ENCODE measurements at regions not wholly inside any gene's neighbourhood (a gene's known extent, or its start where the extent isn't known, plus 50 kb on each side); places are given as distances from the start of the nearest gene placed in this dataset.
"Not testable (repeated sequence)": the region's sequence is repeated elsewhere in the genome, so short reads cannot be mapped to it uniquely, and the experiment has no call there.

DNA sequence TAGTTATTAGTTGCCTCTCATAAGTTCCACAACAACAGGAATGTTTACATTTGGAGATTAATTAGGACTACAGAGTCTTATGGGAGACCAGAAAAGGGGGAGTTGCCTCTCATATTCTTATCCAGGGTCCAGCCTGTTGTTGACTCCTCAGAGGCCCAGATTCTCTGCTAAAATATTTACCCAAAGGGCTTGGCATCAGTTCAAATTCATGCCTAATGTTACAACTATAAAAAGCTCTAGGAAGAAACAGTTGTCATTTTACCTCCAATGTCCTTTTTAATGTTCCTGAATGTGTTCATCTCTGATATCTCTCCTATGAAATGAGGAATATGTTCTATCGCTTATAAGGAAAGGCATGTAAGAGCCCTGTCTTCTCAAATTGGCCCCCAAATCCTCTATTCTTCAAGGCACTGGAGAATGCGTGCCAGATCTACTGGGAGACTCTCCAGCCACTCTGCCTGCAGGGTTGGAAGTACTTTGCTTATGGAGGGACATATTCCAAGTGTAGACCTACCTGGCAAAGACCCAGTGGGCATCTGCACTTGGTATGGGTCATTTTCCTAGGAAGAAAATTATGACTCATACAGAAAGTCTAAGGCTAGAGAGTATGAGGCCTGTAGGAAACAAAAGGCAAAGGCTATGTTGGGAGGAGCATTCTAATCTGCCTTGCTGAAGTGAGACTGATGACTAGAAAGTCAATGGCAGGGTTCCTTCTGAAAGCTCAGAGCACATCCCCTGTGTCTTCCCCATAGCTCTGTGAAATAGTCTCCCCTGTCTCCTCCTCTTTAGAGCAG lies 192.6 kb downstream of the ESM1 start:
- DNase-seq (ENCODE audit: low spot score) (no peak), ATAC-seq (peak; percentile 17)
- intact Hi-C loops (cut with DNase I), result no loop called here

GRCh38 chr5:54787910-54788309 lies 197.5 kb downstream of the ESM1 start:
- DNase-seq (ENCODE audit: low spot score); ATAC-seq; intact Hi-C loops (cut with DNase I): not testable (repeated sequence)

DNA sequence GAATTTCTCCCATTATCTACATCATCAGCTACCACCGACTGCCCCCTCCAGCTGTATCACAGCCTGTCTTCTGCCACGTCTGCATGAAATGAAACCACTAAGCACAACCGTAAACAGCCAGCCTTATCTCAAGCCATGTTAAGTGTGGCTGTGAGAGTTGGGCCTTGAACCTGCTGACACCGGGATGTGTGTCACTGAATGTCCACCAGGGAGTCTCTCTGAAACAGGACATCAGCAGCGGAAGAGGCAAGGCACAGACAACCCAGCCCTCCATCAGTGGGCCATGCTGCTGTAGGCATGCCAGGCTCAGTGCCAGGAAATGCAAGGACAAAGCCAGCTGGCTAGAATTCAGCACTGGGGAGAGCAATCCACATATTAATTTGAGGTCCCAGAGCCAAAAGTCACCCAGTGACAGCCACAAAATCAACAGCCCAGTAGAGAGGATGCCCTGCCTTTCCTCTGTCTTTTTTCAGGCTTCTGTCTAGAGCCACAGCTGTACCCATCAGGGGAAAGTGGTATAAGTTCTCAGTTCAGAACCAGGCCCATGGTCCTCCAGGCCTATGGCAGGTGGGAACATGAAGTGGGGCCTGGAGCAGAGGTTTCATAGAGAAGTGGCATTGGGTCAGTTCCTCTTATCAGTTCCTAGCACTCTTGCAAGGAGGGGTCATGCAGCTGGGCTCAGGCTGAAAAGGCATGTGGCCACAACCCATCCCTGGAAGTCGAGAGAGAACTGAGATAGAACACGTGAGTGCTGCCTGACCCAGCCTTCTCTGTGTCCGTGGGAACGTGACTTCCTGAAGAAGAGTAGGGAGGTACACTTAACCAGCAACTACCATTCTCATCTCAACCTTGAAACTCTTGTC lies 199.4 kb downstream of the ESM1 start:
- ATAC-seq, result peak; percentile 92
- intact Hi-C loops (cut with DNase I), result no loop called here
- DNase-seq (ENCODE audit: low spot score), result peak; percentile 66

- DNase-seq (ENCODE audit: low spot score) (no peak), ATAC-seq (no peak)
- intact Hi-C loops (cut with DNase I), result no loop called here
Measured at GRCh38 chr5:54778783-54779182, 206.6 kb downstream of the ESM1 start.

- intact Hi-C loops (cut with DNase I), result no loop called here
- DNase-seq (ENCODE audit: low spot score) (no peak), ATAC-seq (no peak)
Measured at GRCh38 chr5:54775645-54776044, 209.7 kb downstream of the ESM1 start.

- intact Hi-C loops (cut with DNase I), result no loop called here
- DNase-seq (ENCODE audit: low spot score) (peak; percentile 81), ATAC-seq (peak; percentile 95)
Measured at GRCh38 chr5:54774281-54775170, 210.9 kb downstream of the ESM1 start.

GRCh38 chr5:54772684-54773083 lies 212.7 kb downstream of the ESM1 start:
- DNase-seq (ENCODE audit: low spot score) (no peak), ATAC-seq (no peak)
- intact Hi-C loops (cut with DNase I), result no loop called here

DNA sequence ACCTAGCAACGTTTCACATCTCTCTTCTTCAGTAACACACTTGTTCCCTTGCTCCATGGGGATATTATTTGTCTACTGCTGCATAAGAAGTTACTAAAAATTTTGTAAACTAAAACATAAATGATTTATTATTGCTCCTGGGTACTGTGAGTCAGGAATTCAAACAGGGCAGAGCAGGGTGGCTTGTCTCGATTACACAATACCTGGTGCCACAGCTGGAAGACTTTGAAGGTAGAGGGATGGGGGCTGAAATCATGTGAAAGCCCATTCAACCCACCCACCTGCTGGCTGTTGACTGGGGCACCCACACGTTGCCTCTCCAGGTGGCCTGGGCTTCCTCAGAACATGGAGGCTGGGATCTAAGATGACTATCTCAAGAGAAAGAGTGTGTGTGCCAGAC lies 213.2 kb downstream of the ESM1 start:
- no peak for ATAC-seq
- intact Hi-C loops (cut with DNase I), result no loop called here
- no peak for DNase-seq (ENCODE audit: low spot score)

DNA sequence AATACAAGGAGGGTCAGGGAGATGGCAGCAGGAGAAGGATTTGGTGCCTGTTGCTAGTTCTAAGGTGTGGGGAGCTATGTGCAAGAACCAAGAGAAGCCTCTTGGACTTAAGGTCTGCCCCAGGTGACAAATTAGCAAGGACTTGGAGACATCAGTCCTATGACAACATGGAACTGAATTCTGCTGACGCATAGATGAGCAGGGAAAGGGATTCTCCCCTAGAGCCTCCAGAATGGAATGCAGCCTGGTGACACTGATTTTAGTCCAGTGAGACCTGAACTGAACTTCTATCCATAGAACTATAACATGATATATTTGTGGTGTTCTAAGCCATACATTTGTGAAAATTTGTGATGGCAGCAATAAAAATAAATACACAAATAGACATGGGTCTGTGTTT lies 215.6 kb downstream of the ESM1 start:
- no peak for ATAC-seq
- intact Hi-C loops (cut with DNase I), result no loop called here
- DNase-seq (ENCODE audit: low spot score), result no peak

DNA sequence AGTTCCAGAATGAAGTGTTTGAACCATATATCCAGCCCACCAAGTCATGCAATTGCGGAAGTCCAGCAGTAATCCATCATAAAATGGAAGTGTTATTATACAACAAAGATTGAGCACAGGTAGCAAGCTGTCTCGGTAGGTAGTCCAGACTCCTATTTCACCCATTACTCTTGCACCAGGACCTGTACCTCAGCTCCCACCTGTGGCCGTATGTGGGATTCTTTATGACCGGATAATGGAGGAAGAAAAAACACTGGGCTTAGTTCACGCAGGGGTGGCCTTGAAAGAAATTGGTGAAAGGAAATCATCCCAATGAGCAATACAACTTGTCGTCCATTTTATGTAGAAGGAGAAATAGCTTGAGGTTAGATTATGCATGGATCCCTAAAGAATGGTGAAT lies 216.3 kb downstream of the ESM1 start:
- intact Hi-C loops (cut with DNase I), result no loop called here
- ATAC-seq (no peak), DNase-seq (ENCODE audit: low spot score) (no peak)

DNA sequence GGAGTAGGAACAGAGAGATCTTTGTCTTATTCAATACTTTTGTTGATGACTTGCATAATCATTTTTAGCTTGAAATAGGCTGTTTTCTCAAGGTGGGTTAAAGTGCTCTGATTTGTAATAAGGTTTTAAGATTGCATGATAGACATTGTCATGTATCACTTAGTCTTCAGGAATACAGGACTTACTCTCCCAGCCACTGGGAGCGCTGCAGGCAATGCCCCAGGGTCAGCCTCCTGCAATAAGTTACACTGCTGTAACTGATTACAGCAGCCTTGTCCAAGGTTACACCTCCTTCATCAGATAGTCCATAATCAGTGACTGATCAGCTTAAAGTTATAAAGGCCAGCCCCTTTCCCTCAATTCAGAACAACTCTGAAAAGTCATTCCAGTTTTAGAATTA lies 218.6 kb downstream of the ESM1 start:
- ATAC-seq (no peak), DNase-seq (ENCODE audit: low spot score) (no peak)
- intact Hi-C loops (cut with DNase I), result no loop called here

DNA sequence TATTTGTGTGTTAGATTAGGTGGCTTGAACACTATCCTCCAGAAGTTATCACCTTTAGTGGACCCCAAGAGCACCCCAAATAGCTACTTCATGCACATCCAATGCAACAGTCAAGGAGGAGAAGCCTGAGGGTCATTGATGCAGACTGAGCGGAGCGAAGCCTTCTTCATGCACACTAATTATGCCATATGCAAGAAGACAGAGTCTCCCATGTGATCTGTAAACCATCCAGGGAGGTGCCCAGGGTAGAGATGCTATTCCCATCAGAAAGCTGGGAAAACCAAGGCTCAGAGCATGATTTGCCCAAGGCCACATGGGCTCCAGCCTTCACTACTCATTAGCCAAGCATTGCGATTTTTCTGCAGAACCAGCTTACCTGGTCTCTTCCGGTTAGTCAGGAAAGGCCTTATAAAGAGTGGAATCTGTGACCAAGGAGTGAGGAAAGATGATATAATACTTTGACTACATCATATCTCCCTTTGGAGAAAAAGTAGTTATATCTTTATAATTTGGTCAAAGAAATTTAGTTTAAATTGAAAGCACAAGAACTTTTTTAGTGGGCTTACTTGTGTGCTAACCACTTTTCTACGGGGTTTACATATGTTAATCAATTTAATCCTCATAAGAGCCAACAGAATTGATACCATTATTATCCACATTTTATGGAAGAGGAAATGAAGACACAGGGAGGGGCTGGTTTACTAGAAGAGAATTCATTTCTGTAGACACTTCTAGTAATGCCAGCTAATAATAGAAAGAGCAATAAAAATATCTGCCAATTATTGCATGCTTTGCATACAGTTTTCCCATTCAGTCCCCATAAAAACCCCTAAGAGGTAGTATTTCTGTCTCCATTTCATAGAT lies 220.0 kb downstream of the ESM1 start:
- intact Hi-C loops (cut with DNase I), result no loop called here
- ATAC-seq, result no peak

DNA sequence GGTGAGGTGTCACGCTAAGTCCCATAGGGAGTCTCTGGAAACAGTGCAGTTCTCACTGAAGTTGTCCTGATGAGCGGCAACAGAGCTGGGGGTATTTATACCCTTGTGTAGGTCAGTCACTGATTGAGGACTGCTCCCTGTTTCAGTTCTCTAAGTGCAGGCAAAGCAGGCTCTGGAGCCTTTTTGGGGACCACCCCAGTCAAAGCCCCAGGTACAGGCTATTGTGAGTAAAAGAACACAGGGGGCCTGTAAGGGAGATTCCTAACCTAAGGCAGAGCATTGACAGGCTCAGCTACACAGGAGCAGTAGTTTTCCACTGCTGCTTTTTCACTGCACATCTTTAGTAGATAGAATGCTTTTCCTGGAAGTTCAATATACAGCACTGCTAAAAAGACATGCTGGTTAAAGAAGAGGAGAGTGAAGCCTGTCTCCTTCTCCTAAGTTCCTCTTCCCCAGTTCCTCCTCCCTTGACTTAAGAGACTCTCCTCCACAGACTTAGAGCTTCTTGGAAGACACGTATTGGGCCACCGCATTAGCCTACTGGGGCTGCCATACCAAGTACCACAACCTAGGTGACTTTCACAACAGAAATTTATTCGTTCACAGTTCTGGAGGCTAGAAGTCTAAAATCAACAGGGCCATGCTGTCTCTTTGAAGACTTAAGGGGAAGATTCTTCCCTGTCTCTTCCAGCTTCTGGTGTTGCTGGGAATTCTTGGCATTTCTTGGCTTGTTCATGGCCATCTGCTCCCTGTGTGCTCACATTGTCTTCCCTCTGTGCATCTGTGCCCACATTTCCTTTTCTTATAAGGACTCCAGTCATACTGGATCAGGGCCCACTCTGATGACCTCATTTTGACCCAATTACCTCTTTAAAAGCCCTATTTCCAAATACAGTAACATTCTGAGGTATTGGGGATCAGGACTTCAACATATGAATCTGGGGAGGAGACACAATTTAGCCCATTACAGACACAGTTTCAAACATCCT lies 221.0 kb downstream of the ESM1 start:
- ATAC-seq (no peak), DNase-seq (ENCODE audit: low spot score) (no peak)
- intact Hi-C loops (cut with DNase I), result no loop called here

More for the DNA sequence above, 220.0 kb downstream of the ESM1 start:
- no peak for DNase-seq (ENCODE audit: low spot score)

DNA sequence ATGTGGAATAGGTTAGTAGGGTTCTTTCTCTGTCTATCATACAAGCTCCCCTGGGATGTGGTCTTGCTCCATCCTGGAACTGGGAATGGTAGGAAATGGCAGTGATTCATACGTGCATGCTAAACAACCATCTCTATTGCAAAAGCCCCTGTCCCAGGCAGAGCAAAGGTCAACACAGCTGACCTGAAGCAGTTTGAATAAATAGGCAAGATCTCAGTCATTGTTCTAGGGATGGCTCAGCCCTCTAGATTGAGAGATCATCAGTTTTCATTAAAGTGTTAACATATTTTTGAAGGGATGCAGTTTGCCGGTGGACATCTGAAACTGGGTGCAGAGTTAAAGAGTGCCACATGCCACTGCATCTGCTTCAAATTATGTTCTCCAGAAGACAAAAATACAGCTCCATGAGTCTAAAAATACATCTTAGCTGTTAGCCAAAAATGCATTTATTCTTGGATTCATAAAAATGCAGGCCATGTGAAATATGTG lies 224.1 kb downstream of the ESM1 start:
- ATAC-seq (peak; percentile 85), DNase-seq (ENCODE audit: low spot score) (no peak)
- intact Hi-C loops (cut with DNase I), result no loop called here

- ATAC-seq (no peak), DNase-seq (ENCODE audit: low spot score) (no peak)
- intact Hi-C loops (cut with DNase I), result no loop called here
Measured at GRCh38 chr5:54760182-54760935, 225.0 kb downstream of the ESM1 start.

DNA sequence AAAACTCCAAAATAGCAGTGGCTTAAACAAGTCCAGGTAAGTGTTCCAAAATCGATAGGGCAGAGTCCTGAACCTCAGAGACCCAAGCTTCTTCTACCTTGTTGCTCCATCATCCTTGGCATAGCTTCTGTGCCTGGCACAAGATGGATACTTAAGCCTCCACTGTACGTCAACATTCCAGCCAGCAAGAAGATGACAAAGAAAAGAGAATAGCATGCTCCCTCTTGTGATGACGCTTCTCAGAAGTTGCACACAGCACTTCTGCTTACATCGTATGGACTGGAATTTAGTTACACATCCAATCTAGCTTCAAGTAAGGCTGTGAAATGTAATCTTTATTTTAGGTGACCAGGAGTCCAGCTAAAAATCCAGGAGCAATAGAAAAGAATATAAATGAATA lies 227.4 kb downstream of the ESM1 start:
- intact Hi-C loops (cut with DNase I), result no loop called here
- DNase-seq (ENCODE audit: low spot score) (no peak), ATAC-seq (no peak)

Data from sciatic nerve (tissue), 2 donors.